ENCODE measurements at regions not wholly inside any gene's neighbourhood (a gene's known extent, or its start where the extent isn't known, plus 50 kb on each side); places are given as distances from the start of the nearest gene placed in this dataset.

GRCh38 chr13:105290596-105290995 is 1244.9 kb downstream of the EFNB2 start (continued):
- TF ChIP-seq ETS1 (IDR thresholded peaks at IDR 0.05), result no peak

- H3K4me1 ChIP-seq (ENCODE audit: insufficient read depth), result peaks cover 34% of the 10 kb centered on the region
- DNase-seq (ENCODE audit: low spot score) (no peak), ATAC-seq (no peak)
- H3K9me2 ChIP-seq (ENCODE audit: insufficient read depth), result no peaks in the 10 kb centered on the region
- Mint-ChIP-seq H3K9me3 (peaks cover 3% of the 10 kb centered on the region; the same call in 2 of the 3 replicates), H3K36me3 (ENCODE audit: low read depth) (no peaks in the 10 kb centered on the region), H3K27me3 (ENCODE audit: insufficient read depth, low read depth, poor library complexity) (peaks cover 7% of the 10 kb centered on the region), H3K4me1 (peaks cover 45% of the 10 kb centered on the region), H3K27ac (no peak overlapping the region), H3K4me3 (no peak overlapping the region)
- no peak overlapping the region for H3K4me2 ChIP-seq
- H3K79me2 ChIP-seq (replicated peaks; ENCODE audit: insufficient read depth), result no peaks in the 10 kb centered on the region
- H3K36me3 ChIP-seq (ENCODE audit: insufficient read depth), result no peaks in the 10 kb centered on the region
- no peak overlapping the region for H3K27ac ChIP-seq (ENCODE audit: low read depth)
- no peak overlapping the region; the same call in 1 of the 2 replicates for H2AFZ ChIP-seq
- TF ChIP-seq ETS1 (IDR thresholded peaks at IDR 0.05), result no peak
- TF ChIP-seq ZNF331 (CRISPR knock-in tag; IDR thresholded peaks at IDR 0.05; ENCODE audit: low read depth), result no peak
- TF ChIP-seq STAT1 (IDR thresholded peaks at IDR 0.05; ENCODE audit: unreplicated experiment), result no peak
- no peak for TF ChIP-seq CTCF (conservative IDR thresholded peaks at IDR 0.05; ENCODE audit: low read depth in 2 of 2)
- TF ChIP-seq ZNF114 (CRISPR knock-in tag; IDR thresholded peaks at IDR 0.05), result no peak
- TF ChIP-seq REST (IDR thresholded peaks at IDR 0.05; ENCODE audit: unreplicated experiment), result no peak
- no peaks in the 10 kb centered on the region for H4K20me1 ChIP-seq (replicated peaks; ENCODE audit: insufficient read depth)
- H3K27me3 ChIP-seq (ENCODE audit: insufficient read depth), result no peaks in the 10 kb centered on the region
- H3F3A ChIP-seq (replicated peaks; ENCODE audit: low read depth), result no peaks in the 10 kb centered on the region
- no peak overlapping the region for H3K4me3 ChIP-seq
Observed at GRCh38 chr13:105285526-105285925, 1249.9 kb downstream of the EFNB2 start.

Data from GM23338 (cell line).